LNCaP clone FGC (cell line): ENCODE measurements at regions not wholly inside any gene's neighbourhood (a gene's known extent, or its start where the extent isn't known, plus 50 kb on each side); places are given as distances from the start of the nearest gene placed in this dataset.
A peak's percentile ranks its signal among the peaks of the same experiment; 100 is the strongest.
"Not testable (repeated sequence)": the region's sequence is repeated elsewhere in the genome, so short reads cannot be mapped to it uniquely, and the experiment has no call there.

Experiments
- DNase-seq: peaks from one replicate; pipeline ENCODE4 v3.0.0-alpha.2; 2011; ENCODE audit warnings: low read depth
- H3K4me3 ChIP-seq: 2 replicates; pipeline ENCODE4 v1.5.1; 2011; ENCODE audit warnings: mild to moderate bottlenecking, low read depth, low read length, control low read depth
- TF ChIP-seq, protein P1 (sequence below): IDR thresholded peaks from 2 replicates; pipeline ENCODE4 v1.5.1; 2012; ENCODE audit warnings: mild to moderate bottlenecking; ENCODE audit not compliant: control insufficient read depth, insufficient read depth; ENCODE audit errors: extremely low read depth

GRCh38 chr6:48664826-48665225 lies 553.8 kb upstream of the PTCHD4 start:
- no peak overlapping the region for H3K4me3 ChIP-seq
- TF ChIP-seq, protein P1, sequence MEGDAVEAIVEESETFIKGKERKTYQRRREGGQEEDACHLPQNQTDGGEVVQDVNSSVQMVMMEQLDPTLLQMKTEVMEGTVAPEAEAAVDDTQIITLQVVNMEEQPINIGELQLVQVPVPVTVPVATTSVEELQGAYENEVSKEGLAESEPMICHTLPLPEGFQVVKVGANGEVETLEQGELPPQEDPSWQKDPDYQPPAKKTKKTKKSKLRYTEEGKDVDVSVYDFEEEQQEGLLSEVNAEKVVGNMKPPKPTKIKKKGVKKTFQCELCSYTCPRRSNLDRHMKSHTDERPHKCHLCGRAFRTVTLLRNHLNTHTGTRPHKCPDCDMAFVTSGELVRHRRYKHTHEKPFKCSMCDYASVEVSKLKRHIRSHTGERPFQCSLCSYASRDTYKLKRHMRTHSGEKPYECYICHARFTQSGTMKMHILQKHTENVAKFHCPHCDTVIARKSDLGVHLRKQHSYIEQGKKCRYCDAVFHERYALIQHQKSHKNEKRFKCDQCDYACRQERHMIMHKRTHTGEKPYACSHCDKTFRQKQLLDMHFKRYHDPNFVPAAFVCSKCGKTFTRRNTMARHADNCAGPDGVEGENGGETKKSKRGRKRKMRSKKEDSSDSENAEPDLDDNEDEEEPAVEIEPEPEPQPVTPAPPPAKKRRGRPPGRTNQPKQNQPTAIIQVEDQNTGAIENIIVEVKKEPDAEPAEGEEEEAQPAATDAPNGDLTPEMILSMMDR = no peak
- no peak for DNase-seq

GRCh38 chr6:48658915-48659314 lies 547.9 kb upstream of the PTCHD4 start:
- H3K4me3 ChIP-seq = no peak overlapping the region
- no peak for DNase-seq
- TF ChIP-seq, protein P1 = no peak

GRCh38 chr6:48641544-48641943 lies 530.5 kb upstream of the PTCHD4 start:
- no peak overlapping the region for H3K4me3 ChIP-seq
- no peak for DNase-seq
- TF ChIP-seq, protein P1 = no peak

- DNase-seq = peak; percentile 67
- not testable (repeated sequence) for H3K4me3 ChIP-seq
These were observed 527.8 kb upstream of the PTCHD4 start for GRCh38 chr6:48638796-48639195.

GRCh38 chr6:48630511-48630910 lies 519.5 kb upstream of the PTCHD4 start:
- peak; percentile 3 for DNase-seq
- TF ChIP-seq, protein P1 = no peak

GRCh38 chr6:48628316-48628715 lies 517.3 kb upstream of the PTCHD4 start:
- no peak for DNase-seq
- TF ChIP-seq, protein P1 = no peak
- H3K4me3 ChIP-seq = no peak overlapping the region

More at GRCh38 chr6:48630511-48630910, 519.5 kb upstream of the PTCHD4 start:
- H3K4me3 ChIP-seq = no peak overlapping the region

DNA sequence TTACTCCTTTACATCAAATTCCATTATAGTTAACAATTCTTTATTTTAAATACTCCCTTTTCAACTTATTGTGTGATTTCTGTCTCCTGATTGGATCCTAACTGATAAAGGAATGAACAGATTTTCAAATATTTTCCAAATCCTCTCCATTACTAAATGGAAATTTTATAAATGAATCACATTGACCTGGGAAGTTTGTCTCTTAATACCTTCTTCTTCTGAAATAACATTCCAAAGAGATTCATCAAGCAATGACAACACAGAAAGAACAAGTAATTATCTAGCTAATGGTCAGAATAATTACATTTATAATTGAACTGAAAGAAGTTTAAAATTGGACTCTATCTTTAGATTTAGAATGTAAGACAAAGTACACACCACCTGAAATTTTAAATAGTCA lies 515.4 kb upstream of the PTCHD4 start:
- DNase-seq = no peak
- no peak overlapping the region for H3K4me3 ChIP-seq
- TF ChIP-seq, protein P1 = no peak
